ENCODE measurements at regions not wholly inside any gene's neighbourhood (a gene's known extent, or its start where the extent isn't known, plus 50 kb on each side); places are given as distances from the start of the nearest gene placed in this dataset.

- DNase-seq (ENCODE audit: low spot score) = no peak
Measured at GRCh38 chr2:240323601-240324291, 111.7 kb upstream of the GPC1 start.

- DNase-seq (ENCODE audit: low spot score) = no peak
Measured at GRCh38 chr2:240324312-240325015, 111.0 kb upstream of the GPC1 start.

- no peak for DNase-seq (ENCODE audit: low spot score)
Measured at GRCh38 chr2:240325016-240326007, 110.2 kb upstream of the GPC1 start.

- DNase-seq (ENCODE audit: low spot score) = no peak
Measured at GRCh38 chr2:240326246-240326645, 109.2 kb upstream of the GPC1 start.

GRCh38 chr2:240326886-240327285 is 108.6 kb upstream of the GPC1 start:
- no peak for DNase-seq (ENCODE audit: low spot score)

GRCh38 chr2:240327566-240327965 is 107.9 kb upstream of the GPC1 start:
- no peak for DNase-seq (ENCODE audit: low spot score)

GRCh38 chr2:240328526-240328925 is 106.9 kb upstream of the GPC1 start:
- no peak for DNase-seq (ENCODE audit: low spot score)

GRCh38 chr2:240329116-240329665 is 106.3 kb upstream of the GPC1 start:
- no peak for DNase-seq (ENCODE audit: low spot score)

- no peak for DNase-seq (ENCODE audit: low spot score)
Measured at GRCh38 chr2:240329778-240330177, 105.7 kb upstream of the GPC1 start.

- DNase-seq (ENCODE audit: low spot score) = no peak
Measured at GRCh38 chr2:240333985-240334384, 101.5 kb upstream of the GPC1 start.

GRCh38 chr2:240335061-240335460 is 100.4 kb upstream of the GPC1 start:
- DNase-seq (ENCODE audit: low spot score) = no peak

- DNase-seq (ENCODE audit: low spot score) = no peak
Measured at GRCh38 chr2:240336820-240337427, 98.5 kb upstream of the GPC1 start.

GRCh38 chr2:240338274-240338673 is 97.2 kb upstream of the GPC1 start:
- DNase-seq (ENCODE audit: low spot score) = no peak

GRCh38 chr2:240339411-240340360 is 95.8 kb upstream of the GPC1 start:
- no peak for DNase-seq (ENCODE audit: low spot score)

GRCh38 chr2:240340361-240340761 is 95.1 kb upstream of the GPC1 start:
- no peak for DNase-seq (ENCODE audit: low spot score)

- no peak for DNase-seq (ENCODE audit: low spot score)
Measured at GRCh38 chr2:240341064-240341463, 94.4 kb upstream of the GPC1 start.

- DNase-seq (ENCODE audit: low spot score) = no peak
Measured at GRCh38 chr2:240343548-240343947, 91.9 kb upstream of the GPC1 start.

GRCh38 chr2:240344904-240345303 is 90.6 kb upstream of the GPC1 start:
- DNase-seq (ENCODE audit: low spot score) = no peak

GRCh38 chr2:240346015-240346752 is 89.3 kb upstream of the GPC1 start:
- DNase-seq (ENCODE audit: low spot score) = no peak

Data from HuH-7 (cell line).